B cell (primary cell): ENCODE measurements at regions not wholly inside any gene's neighbourhood (a gene's known extent, or its start where the extent isn't known, plus 50 kb on each side); places are given as distances from the start of the nearest gene placed in this dataset.

Experiments used
- ATAC-seq: fragments of 200-7000 bp; cut with Tn5 transposase; one replicate; pipeline ENCODE4 v1.10.0; 2021; ENCODE audit warnings: low read depth, mild to moderate bottlenecking, moderate number of reproducible peaks, moderate library complexity
- CTCF ChIA-PET: fragments of 350-600 bp; sonication (Branson Sonifier 250); formaldehyde crosslinking; loops from one replicate; lab custom pipeline; 2021; ENCODE audit warnings: antibody characterized with exemption, inconsistent platforms; lab: Charles Lee
- POLR2A ChIA-PET: fragments of 350-600 bp; sonication (Branson Sonifier 250); formaldehyde crosslinking; loops from one replicate; lab custom pipeline; 2021; ENCODE audit warnings: antibody characterized with exemption; lab: Charles Lee
- DNase-seq: peaks from one replicate; pipeline ENCODE4 v3.0.0; 2013
- H2AFZ ChIP-seq: 2 replicates; pipeline ENCODE4 v1.6.1; 2012; ENCODE audit warnings: mild to moderate bottlenecking, low read depth, low read length; ENCODE audit not compliant: insufficient read depth, poor library complexity, severe bottlenecking
- H3K27ac ChIP-seq, 2 donors: 1 replicate in 1 of 2; 2 replicates in 1 of 2; pipeline ENCODE4 v1.5.1; 2012 to 2013; ENCODE audit warnings: low read length in 2 of 2, mild to moderate bottlenecking in 2 of 2, moderate library complexity in 1 of 2
- H3K27me3 ChIP-seq, 4 experiments: fragments of 200-600 bp in 1 of 4; sonication (generic) in 1 of 4; replicated peaks in 1 of 4; 1 replicate in 2 of 4; 2 replicates in 2 of 4; pipeline versions ENCODE4 v1.6.1 to v1.7.0; 2013 to 2016; ENCODE audit warnings: low read length in 3 of 4, mild to moderate bottlenecking in 2 of 4, mixed read lengths in 1 of 4, moderate library complexity in 1 of 4; ENCODE audit not compliant: insufficient read depth in 4 of 4, control insufficient read depth in 3 of 4; ENCODE audit errors: control extremely low read depth in 1 of 4
- H3K36me3 ChIP-seq, 2 experiments: replicated peaks in 1 of 2; 1 replicate in 1 of 2; 2 replicates in 1 of 2; pipeline versions ENCODE4 v1.6.1 to v1.7.1; 2013; ENCODE audit warnings: low read length in 1 of 2; ENCODE audit not compliant: insufficient read depth in 2 of 2, control insufficient read depth in 1 of 2; ENCODE audit errors: control extremely low read depth in 1 of 2, extremely low read depth in 1 of 2
- H3K4me1 ChIP-seq, 2 donors: fragments of 200-600 bp in 1 of 2; sonication (generic) in 1 of 2; 1 replicate in 1 of 2; 2 replicates in 1 of 2; pipeline versions ENCODE4 v1.5.1 to v1.6.1; 2013 to 2017; ENCODE audit warnings: low read length in 2 of 2; ENCODE audit not compliant: control insufficient read depth in 2 of 2, insufficient read depth in 2 of 2
- H3K4me2 ChIP-seq: replicated peaks from 2 replicates; pipeline ENCODE3; 2012; ENCODE audit warnings: mild to moderate bottlenecking, low read depth, low read length; ENCODE audit not compliant: poor library complexity, severe bottlenecking
- H3K4me3 ChIP-seq, 5 experiments: fragments of 200-600 bp in 1 of 5; sonication (generic) in 1 of 5; 1 replicate in 3 of 5; 2 replicates in 2 of 5; pipeline versions ENCODE4 v1.5.1 to v1.7.0; 2011 to 2016; ENCODE audit warnings: low read length in 4 of 5, mild to moderate bottlenecking in 4 of 5, low read depth in 2 of 5, control low read depth in 1 of 5, moderate library complexity in 1 of 5; ENCODE audit not compliant: insufficient read depth in 1 of 5; ENCODE audit errors: control extremely low read depth in 1 of 5, extremely low read depth in 1 of 5
- H3K79me2 ChIP-seq: fragments of 200-600 bp; sonication (generic); one replicate; pipeline ENCODE4 v1.6.0; 2016; ENCODE audit warnings: low read length; ENCODE audit not compliant: control insufficient read depth, insufficient read depth
- H3K9ac ChIP-seq: fragments of 200-600 bp; sonication (generic); 2 replicates; pipeline ENCODE4 v1.6.1; 2017; ENCODE audit warnings: mild to moderate bottlenecking, low read length, moderate library complexity
- H3K9me3 ChIP-seq, 3 donors: one replicate each; pipeline versions ENCODE4 v1.6.1 to v1.7.1; 2013; ENCODE audit warnings: low read length in 2 of 3; ENCODE audit not compliant: control insufficient read depth in 2 of 3, insufficient read depth in 1 of 3; ENCODE audit errors: control extremely low read depth in 1 of 3
- H4K20me1 ChIP-seq: 2 replicates; pipeline ENCODE4 v1.6.0; 2012; ENCODE audit warnings: mild to moderate bottlenecking, low read length; ENCODE audit not compliant: insufficient read depth, control insufficient read depth, poor library complexity, severe bottlenecking
- H3K27ac Mint-ChIP-seq: one replicate; pipeline ENCODE4 v1.8.0; 2021; ENCODE audit warnings: mixed read lengths
- H3K27me3 Mint-ChIP-seq: one replicate; pipeline ENCODE4 v1.8.0; 2021; ENCODE audit warnings: mixed read lengths
- H3K4me1 Mint-ChIP-seq: one replicate; pipeline ENCODE4 v1.8.0; 2021; ENCODE audit warnings: mixed read lengths
- H3K4me3 Mint-ChIP-seq: one replicate; pipeline ENCODE4 v1.8.0; 2021; ENCODE audit warnings: mixed read lengths
- H3K9me3 Mint-ChIP-seq: one replicate; pipeline ENCODE4 v1.8.0; 2022; ENCODE audit warnings: mixed read lengths; ENCODE audit not compliant: insufficient read depth
- EZH2 ChIP-seq: IDR thresholded peaks from 2 replicates; pipeline ENCODE4 v1.6.1; 2012; ENCODE audit warnings: borderline replicate concordance, low read depth, mild to moderate bottlenecking, moderate library complexity, low read length; ENCODE audit not compliant: insufficient read depth, poor library complexity, severe bottlenecking
- WGBS: methylation state at CpG from one replicate; pipeline ENCODE4 v1.1.5; 2013; ENCODE audit warnings: missing lambda C conversion rate; ENCODE audit not compliant: insufficient coverage; 5-methylcytosine and 5-hydroxymethylcytosine counted together
- intact Hi-C: fragments of 100-400 bp; cut with micrococcal nuclease; formaldehyde crosslinking; loops from one replicate; pipeline ENCODE4 v1.10.0; 2022
- TF ChIP-seq, protein P1 (sequence below): fragments of 200-600 bp; IDR thresholded peaks from one replicate; pipeline ENCODE4 v1.8.0; 2022; ENCODE audit warnings: antibody characterized with exemption, mild to moderate bottlenecking

DNA sequence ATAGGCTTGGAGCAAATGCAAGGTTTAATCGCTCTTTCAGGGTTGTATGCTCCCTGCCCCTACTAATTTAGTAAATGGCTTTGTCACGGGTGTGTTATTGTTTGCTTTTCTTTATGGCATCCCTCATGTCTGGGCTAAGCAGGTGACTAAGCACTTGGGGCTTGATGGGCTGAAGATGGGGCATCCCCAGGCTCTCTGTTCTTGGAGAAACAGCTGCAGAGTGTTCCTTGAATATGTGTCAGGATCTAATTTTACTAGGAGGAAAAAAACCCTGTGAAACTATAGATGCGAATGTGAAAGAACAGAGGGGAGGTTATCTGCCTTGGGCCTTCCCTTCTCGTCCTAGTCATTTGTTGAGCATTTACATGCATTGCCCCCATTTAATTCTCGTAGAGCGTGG is 94.7 kb upstream of the TAF1B start:
- Histone ChIP-seq H3K27me3 (peaks cover 0 to 10% (median 5%) of the 10 kb centered on the region in 4 experiments), H3K4me3 (no peak overlapping the region), H4K20me1 (no peaks in the 10 kb centered on the region), H2AFZ (no peak overlapping the region), H3K9me3 (peaks cover 0 to 5% (median 0%) of the 10 kb centered on the region in 3 donors), H3K36me3 (no peaks in the 10 kb centered on the region), H3K9ac (no peak overlapping the region), H3K4me1 (peaks cover 4 to 13% of the 10 kb centered on the region in 2 donors), H3K79me2 (no peaks in the 10 kb centered on the region), H3K27ac (no peak overlapping the region), H3K4me2 (no peak overlapping the region)
- Mint-ChIP-seq H3K4me1 (peaks cover 7% of the 10 kb centered on the region), H3K9me3 (no peaks in the 10 kb centered on the region), H3K27ac (no peak overlapping the region), H3K27me3 (peaks cover 6% of the 10 kb centered on the region), H3K4me3 (no peak overlapping the region)
- ATAC-seq (no peak), DNase-seq (no peak)
- intact Hi-C loops: no loop called here
- ChIA-PET POLR2A (no interaction called here), CTCF (no interaction called here)
- WGBS: no CpG with 5 or more reads among the region's 6 CpGs
- no peak for TF ChIP-seq EZH2
- TF ChIP-seq, protein P1, sequence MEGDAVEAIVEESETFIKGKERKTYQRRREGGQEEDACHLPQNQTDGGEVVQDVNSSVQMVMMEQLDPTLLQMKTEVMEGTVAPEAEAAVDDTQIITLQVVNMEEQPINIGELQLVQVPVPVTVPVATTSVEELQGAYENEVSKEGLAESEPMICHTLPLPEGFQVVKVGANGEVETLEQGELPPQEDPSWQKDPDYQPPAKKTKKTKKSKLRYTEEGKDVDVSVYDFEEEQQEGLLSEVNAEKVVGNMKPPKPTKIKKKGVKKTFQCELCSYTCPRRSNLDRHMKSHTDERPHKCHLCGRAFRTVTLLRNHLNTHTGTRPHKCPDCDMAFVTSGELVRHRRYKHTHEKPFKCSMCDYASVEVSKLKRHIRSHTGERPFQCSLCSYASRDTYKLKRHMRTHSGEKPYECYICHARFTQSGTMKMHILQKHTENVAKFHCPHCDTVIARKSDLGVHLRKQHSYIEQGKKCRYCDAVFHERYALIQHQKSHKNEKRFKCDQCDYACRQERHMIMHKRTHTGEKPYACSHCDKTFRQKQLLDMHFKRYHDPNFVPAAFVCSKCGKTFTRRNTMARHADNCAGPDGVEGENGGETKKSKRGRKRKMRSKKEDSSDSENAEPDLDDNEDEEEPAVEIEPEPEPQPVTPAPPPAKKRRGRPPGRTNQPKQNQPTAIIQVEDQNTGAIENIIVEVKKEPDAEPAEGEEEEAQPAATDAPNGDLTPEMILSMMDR: no peak

GRCh38 chr2:9749546-9750223 is 93.6 kb upstream of the TAF1B start:
- 86% methylated on average over 9 of the region's 9 CpGs for WGBS
- H3K27ac Mint-ChIP-seq: no peak overlapping the region
- H3K4me1 Mint-ChIP-seq: peaks cover 15% of the 10 kb centered on the region

More at GRCh38 chr2:9749546-9750223, 93.6 kb upstream of the TAF1B start:
- no peak for DNase-seq
- ATAC-seq: no peak
- H3K27ac ChIP-seq: no peak overlapping the region
- H4K20me1 ChIP-seq: no peaks in the 10 kb centered on the region
- peaks cover 0 to 19% (median 8%) of the 10 kb centered on the region in 4 experiments for H3K27me3 ChIP-seq
- H3K4me3 ChIP-seq: no peak overlapping the region
- ChIA-PET POLR2A (no interaction called here), CTCF (no interaction called here)
- Mint-ChIP-seq H3K27me3 (peaks cover 13% of the 10 kb centered on the region), H3K4me3 (no peak overlapping the region), H3K9me3 (no peaks in the 10 kb centered on the region)
- intact Hi-C loops: no loop called here
- no peak for TF ChIP-seq EZH2
- TF ChIP-seq, protein P1: no peak
- H2AFZ ChIP-seq: no peak overlapping the region
- peaks cover 0 to 5% (median 0%) of the 10 kb centered on the region in 3 donors for H3K9me3 ChIP-seq
- H3K4me2 ChIP-seq: no peak overlapping the region
- H3K36me3 ChIP-seq: no peaks in the 10 kb centered on the region
- no peaks in the 10 kb centered on the region for H3K79me2 ChIP-seq
- peaks cover 10 to 23% of the 10 kb centered on the region in 2 donors for H3K4me1 ChIP-seq
- H3K9ac ChIP-seq: no peak overlapping the region
